ENCODE measurements at regions not wholly inside any gene's neighbourhood (a gene's known extent, or its start where the extent isn't known, plus 50 kb on each side); places are given as distances from the start of the nearest gene placed in this dataset.
"Not testable (repeated sequence)": the region's sequence is repeated elsewhere in the genome, so short reads cannot be mapped to it uniquely, and the experiment has no call there.

DNA sequence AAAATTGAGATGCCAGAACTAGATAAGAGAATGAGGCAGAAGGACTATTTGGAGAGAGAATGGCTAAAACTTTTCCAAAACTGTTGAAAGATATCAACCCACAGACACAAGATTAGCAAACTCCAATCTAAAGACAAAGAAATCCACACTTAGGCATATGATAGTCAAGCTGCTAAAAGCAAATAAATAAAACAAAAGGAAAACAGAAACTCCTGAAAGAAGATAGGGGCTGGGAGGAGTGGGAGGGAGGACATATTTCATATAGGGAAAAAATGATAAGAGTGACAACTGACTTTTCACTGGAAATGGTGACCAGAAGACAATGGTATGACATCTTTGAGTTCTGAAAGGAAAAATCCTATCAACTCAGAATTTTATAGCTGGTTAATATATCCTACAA, 105.4 kb upstream of the ADO start:
- CTCF ChIA-PET, result no interaction called here
- intact Hi-C loops (cut with micrococcal nuclease; ENCODE audit: unreplicated experiment), result no loop called here
- DNase-seq, result no peak
- H3K4me3 Mint-ChIP-seq (ENCODE audit: low read depth, unreplicated experiment), result no peak overlapping the region
- TF ChIP-seq, protein P1, sequence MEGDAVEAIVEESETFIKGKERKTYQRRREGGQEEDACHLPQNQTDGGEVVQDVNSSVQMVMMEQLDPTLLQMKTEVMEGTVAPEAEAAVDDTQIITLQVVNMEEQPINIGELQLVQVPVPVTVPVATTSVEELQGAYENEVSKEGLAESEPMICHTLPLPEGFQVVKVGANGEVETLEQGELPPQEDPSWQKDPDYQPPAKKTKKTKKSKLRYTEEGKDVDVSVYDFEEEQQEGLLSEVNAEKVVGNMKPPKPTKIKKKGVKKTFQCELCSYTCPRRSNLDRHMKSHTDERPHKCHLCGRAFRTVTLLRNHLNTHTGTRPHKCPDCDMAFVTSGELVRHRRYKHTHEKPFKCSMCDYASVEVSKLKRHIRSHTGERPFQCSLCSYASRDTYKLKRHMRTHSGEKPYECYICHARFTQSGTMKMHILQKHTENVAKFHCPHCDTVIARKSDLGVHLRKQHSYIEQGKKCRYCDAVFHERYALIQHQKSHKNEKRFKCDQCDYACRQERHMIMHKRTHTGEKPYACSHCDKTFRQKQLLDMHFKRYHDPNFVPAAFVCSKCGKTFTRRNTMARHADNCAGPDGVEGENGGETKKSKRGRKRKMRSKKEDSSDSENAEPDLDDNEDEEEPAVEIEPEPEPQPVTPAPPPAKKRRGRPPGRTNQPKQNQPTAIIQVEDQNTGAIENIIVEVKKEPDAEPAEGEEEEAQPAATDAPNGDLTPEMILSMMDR (IDR thresholded peaks at IDR 0.05; ENCODE audit: unreplicated experiment), result no peak
- H3K27me3 Mint-ChIP-seq (ENCODE audit: unreplicated experiment), result no peaks in the 10 kb centered on the region
- no peaks in the 10 kb centered on the region for H3K36me3 Mint-ChIP-seq (ENCODE audit: insufficient read depth, unreplicated experiment)
- no TSS peak for BruUV-seq (replicated peaks)
- peaks cover 13% of the 10 kb centered on the region for H3K4me1 Mint-ChIP-seq (ENCODE audit: low read depth, unreplicated experiment)
- H3K9me3 Mint-ChIP-seq (ENCODE audit: low read depth, unreplicated experiment), result peaks cover 12% of the 10 kb centered on the region
- no peak overlapping the region for H3K27ac Mint-ChIP-seq (ENCODE audit: unreplicated experiment)

DNA sequence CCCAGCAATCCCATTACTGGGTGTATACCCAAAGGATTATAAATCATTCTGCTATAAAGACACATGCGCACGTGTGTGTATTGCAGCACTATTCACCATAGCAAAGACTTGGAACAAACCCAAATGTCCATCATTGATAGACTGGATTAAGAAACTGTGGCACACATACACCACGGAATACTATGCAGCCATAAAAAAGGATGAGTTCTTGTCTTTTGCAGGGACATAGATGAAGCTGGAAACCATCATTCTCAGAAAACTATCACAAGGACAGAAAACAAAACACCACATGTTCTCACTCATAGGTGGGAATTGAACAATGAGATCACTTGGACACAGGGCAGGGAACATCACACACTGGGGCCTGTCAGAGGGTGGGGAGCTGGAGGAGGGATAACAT, 100.4 kb upstream of the ADO start:
- H3K4me3 Mint-ChIP-seq (ENCODE audit: low read depth, unreplicated experiment); H3K36me3 Mint-ChIP-seq (ENCODE audit: insufficient read depth, unreplicated experiment); H3K4me1 Mint-ChIP-seq (ENCODE audit: low read depth, unreplicated experiment); intact Hi-C loops (cut with micrococcal nuclease; ENCODE audit: unreplicated experiment); CTCF ChIA-PET; BruUV-seq (replicated peaks); H3K27ac Mint-ChIP-seq (ENCODE audit: unreplicated experiment); DNase-seq; H3K9me3 Mint-ChIP-seq (ENCODE audit: low read depth, unreplicated experiment); H3K27me3 Mint-ChIP-seq (ENCODE audit: unreplicated experiment): not testable (repeated sequence)

DNA sequence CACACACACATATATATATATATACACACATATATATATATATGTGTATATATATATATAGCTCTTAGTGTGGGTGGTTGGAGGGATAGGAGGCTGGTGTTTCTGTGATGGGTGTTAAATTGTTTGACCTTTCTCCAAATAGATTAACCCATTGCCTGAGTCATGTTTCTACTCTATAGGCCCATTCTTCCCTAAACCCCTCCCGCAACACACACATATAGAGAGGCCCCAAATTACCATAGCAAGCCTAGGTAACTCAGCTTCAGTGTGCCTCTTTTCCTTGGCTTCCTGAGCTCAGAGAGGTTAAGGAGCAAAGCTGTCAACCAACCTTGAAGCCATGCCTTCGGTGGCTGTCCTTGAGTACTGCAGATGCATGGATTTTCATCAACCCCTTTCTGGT, 98.7 kb upstream of the ADO start:
- TF ChIP-seq, protein P1 (IDR thresholded peaks at IDR 0.05; ENCODE audit: unreplicated experiment), result no peak
- H3K27me3 Mint-ChIP-seq (ENCODE audit: unreplicated experiment), result no peaks in the 10 kb centered on the region
- peaks cover 9% of the 10 kb centered on the region for H3K9me3 Mint-ChIP-seq (ENCODE audit: low read depth, unreplicated experiment)
- CTCF ChIA-PET, result no interaction called here
- no peak overlapping the region for H3K4me3 Mint-ChIP-seq (ENCODE audit: low read depth, unreplicated experiment)
- intact Hi-C loops (cut with micrococcal nuclease; ENCODE audit: unreplicated experiment), result no loop called here
- no peaks in the 10 kb centered on the region for H3K36me3 Mint-ChIP-seq (ENCODE audit: insufficient read depth, unreplicated experiment)
- no peak for DNase-seq
- BruUV-seq (replicated peaks), result no TSS peak
- no peak overlapping the region for H3K27ac Mint-ChIP-seq (ENCODE audit: unreplicated experiment)
- H3K4me1 Mint-ChIP-seq (ENCODE audit: low read depth, unreplicated experiment), result peaks cover 15% of the 10 kb centered on the region

DNA sequence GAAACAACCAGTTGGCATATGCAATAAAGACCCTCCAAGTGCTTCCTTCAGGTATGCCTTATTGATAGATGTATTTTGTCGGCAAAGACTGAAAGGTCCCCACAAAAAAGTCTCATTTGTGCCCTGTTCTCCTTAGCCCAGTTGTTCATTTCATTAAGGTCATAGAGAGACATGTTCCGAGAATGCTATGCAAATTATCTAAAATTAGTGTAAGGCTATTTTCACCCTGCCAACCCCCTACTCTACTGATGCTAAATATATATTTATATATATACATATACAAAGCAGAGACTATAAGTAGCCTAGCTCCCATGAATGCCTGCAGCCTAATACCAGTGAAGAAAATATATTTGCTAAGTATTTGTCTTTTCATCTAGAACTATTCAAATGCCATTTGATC, 96.7 kb upstream of the ADO start:
- no peak overlapping the region for H3K4me3 Mint-ChIP-seq (ENCODE audit: low read depth, unreplicated experiment)
- peaks cover 18% of the 10 kb centered on the region for H3K4me1 Mint-ChIP-seq (ENCODE audit: low read depth, unreplicated experiment)
- CTCF ChIA-PET, result no interaction called here
- no peak for DNase-seq
- peaks cover 12% of the 10 kb centered on the region for H3K9me3 Mint-ChIP-seq (ENCODE audit: low read depth, unreplicated experiment)
- BruUV-seq (replicated peaks), result no TSS peak
- H3K36me3 Mint-ChIP-seq (ENCODE audit: insufficient read depth, unreplicated experiment), result no peaks in the 10 kb centered on the region
- no peaks in the 10 kb centered on the region for H3K27me3 Mint-ChIP-seq (ENCODE audit: unreplicated experiment)
- H3K27ac Mint-ChIP-seq (ENCODE audit: unreplicated experiment), result no peak overlapping the region
- TF ChIP-seq, protein P1 (IDR thresholded peaks at IDR 0.05; ENCODE audit: unreplicated experiment), result no peak
- intact Hi-C loops (cut with micrococcal nuclease; ENCODE audit: unreplicated experiment), result no loop called here

DNA sequence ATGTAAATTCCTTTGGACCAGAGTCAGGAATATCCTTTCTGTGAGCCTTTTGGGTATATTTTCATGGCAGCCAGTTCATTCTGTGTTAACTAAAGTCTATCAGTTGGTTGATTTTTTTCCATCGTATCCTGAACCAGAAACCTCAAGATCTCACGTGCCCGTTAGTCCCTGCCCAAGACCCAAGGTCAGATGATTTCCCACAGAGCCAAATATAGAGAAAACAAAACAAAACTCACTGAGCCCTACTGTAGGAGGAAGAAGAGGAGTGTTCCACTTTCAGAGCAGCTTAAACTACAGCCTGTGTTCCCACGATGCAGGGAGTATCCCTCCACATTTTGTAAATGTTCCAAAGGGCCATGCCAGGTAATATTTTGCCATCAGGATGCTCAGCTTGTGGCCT, 96.0 kb upstream of the ADO start:
- BruUV-seq (replicated peaks), result no TSS peak
- H3K27ac Mint-ChIP-seq (ENCODE audit: unreplicated experiment), result no peak overlapping the region
- H3K27me3 Mint-ChIP-seq (ENCODE audit: unreplicated experiment), result no peaks in the 10 kb centered on the region
- CTCF ChIA-PET, result no interaction called here
- peaks cover 12% of the 10 kb centered on the region for H3K9me3 Mint-ChIP-seq (ENCODE audit: low read depth, unreplicated experiment)
- H3K4me3 Mint-ChIP-seq (ENCODE audit: low read depth, unreplicated experiment), result no peak overlapping the region
- intact Hi-C loops (cut with micrococcal nuclease; ENCODE audit: unreplicated experiment), result no loop called here
- H3K36me3 Mint-ChIP-seq (ENCODE audit: insufficient read depth, unreplicated experiment), result no peaks in the 10 kb centered on the region
- no peak for DNase-seq
- TF ChIP-seq, protein P1 (IDR thresholded peaks at IDR 0.05; ENCODE audit: unreplicated experiment), result no peak
- peaks cover 18% of the 10 kb centered on the region for H3K4me1 Mint-ChIP-seq (ENCODE audit: low read depth, unreplicated experiment)

Data from Calu3 (cell line).